HL-60 (cell line): ENCODE measurements at regions not wholly inside any gene's neighbourhood (a gene's known extent, or its start where the extent isn't known, plus 50 kb on each side); places are given as distances from the start of the nearest gene placed in this dataset.

Experiments used
- GABPA ChIP-seq: IDR thresholded peaks from 2 replicates; pipeline ENCODE4 v1.6.1; 2012; ENCODE audit warnings: low read depth
- POLR2AphosphoS5 ChIP-seq: IDR thresholded peaks from 2 replicates; pipeline ENCODE4 v1.6.1; 2012; ENCODE audit warnings: low read depth
- SPI1 ChIP-seq: IDR thresholded peaks from 2 replicates; pipeline ENCODE4 v1.6.1; 2012; ENCODE audit warnings: low read depth, mild to moderate bottlenecking, borderline replicate concordance
- TF ChIP-seq, protein P1 (sequence below): IDR thresholded peaks from one replicate; pipeline ENCODE4 v1.5.1; 2011; ENCODE audit warnings: low read length, control low read depth, inconsistent platforms; ENCODE audit not compliant: insufficient read depth
- TF ChIP-seq, protein P2 (sequence below): IDR thresholded peaks from 2 replicates; pipeline ENCODE4 v1.6.1; 2012; ENCODE audit warnings: low read depth; ENCODE audit not compliant: insufficient replicate concordance

DNA sequence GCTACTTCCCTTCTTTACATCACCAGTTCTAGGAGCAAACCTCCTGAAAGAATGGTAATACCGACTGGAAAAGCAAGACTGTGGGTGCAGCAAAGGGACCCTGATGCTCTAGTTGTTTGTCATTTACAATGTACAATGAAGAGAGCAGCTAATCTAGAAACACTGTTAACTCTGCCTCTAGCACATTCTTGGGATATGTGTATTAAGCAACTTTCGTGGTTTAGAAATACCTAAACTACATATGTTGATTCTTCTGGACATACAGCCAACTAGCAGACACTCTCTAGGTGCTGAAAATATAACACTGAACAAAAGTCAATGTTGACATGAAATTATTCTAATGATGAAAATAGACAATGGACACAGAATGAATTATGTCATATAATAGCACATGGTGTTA lies 440.3 kb upstream of the MC4R start:
- TF ChIP-seq, protein P1, sequence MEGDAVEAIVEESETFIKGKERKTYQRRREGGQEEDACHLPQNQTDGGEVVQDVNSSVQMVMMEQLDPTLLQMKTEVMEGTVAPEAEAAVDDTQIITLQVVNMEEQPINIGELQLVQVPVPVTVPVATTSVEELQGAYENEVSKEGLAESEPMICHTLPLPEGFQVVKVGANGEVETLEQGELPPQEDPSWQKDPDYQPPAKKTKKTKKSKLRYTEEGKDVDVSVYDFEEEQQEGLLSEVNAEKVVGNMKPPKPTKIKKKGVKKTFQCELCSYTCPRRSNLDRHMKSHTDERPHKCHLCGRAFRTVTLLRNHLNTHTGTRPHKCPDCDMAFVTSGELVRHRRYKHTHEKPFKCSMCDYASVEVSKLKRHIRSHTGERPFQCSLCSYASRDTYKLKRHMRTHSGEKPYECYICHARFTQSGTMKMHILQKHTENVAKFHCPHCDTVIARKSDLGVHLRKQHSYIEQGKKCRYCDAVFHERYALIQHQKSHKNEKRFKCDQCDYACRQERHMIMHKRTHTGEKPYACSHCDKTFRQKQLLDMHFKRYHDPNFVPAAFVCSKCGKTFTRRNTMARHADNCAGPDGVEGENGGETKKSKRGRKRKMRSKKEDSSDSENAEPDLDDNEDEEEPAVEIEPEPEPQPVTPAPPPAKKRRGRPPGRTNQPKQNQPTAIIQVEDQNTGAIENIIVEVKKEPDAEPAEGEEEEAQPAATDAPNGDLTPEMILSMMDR, result no peak
- TF ChIP-seq, protein P2, sequence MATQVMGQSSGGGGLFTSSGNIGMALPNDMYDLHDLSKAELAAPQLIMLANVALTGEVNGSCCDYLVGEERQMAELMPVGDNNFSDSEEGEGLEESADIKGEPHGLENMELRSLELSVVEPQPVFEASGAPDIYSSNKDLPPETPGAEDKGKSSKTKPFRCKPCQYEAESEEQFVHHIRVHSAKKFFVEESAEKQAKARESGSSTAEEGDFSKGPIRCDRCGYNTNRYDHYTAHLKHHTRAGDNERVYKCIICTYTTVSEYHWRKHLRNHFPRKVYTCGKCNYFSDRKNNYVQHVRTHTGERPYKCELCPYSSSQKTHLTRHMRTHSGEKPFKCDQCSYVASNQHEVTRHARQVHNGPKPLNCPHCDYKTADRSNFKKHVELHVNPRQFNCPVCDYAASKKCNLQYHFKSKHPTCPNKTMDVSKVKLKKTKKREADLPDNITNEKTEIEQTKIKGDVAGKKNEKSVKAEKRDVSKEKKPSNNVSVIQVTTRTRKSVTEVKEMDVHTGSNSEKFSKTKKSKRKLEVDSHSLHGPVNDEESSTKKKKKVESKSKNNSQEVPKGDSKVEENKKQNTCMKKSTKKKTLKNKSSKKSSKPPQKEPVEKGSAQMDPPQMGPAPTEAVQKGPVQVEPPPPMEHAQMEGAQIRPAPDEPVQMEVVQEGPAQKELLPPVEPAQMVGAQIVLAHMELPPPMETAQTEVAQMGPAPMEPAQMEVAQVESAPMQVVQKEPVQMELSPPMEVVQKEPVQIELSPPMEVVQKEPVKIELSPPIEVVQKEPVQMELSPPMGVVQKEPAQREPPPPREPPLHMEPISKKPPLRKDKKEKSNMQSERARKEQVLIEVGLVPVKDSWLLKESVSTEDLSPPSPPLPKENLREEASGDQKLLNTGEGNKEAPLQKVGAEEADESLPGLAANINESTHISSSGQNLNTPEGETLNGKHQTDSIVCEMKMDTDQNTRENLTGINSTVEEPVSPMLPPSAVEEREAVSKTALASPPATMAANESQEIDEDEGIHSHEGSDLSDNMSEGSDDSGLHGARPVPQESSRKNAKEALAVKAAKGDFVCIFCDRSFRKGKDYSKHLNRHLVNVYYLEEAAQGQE, result no peak
- TF ChIP-seq POLR2AphosphoS5 (no peak), SPI1 (no peak), GABPA (no peak)
